ENCODE measurements at regions not wholly inside any gene's neighbourhood (a gene's known extent, or its start where the extent isn't known, plus 50 kb on each side); places are given as distances from the start of the nearest gene placed in this dataset.

DNA sequence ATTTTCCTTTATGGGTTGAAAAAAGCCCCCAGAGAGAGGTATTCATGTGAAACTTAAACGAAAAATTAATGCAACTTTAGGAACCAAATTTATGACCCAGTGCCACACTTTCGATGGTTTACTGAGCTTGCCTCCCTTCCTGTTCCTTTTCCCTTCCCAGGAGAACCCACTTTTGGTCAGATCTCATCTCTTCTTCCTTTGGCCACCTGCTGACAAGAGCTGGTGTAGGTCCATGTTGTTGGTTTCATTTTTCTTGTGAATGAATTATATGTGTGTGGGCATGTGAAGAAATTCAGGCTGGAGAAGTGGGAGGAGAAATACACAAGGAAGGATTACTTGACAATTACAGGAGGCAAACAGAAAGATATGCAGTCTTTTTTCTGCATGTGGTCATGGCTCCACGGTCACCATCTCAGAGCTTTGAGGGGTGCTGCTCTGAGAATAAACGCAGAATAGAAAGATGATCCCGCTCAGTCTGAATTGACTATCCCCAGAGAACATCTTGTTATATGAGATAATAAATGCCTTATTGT is 111.3 kb upstream of the TCF4 start (continued):
- TF ChIP-seq, protein P1, sequence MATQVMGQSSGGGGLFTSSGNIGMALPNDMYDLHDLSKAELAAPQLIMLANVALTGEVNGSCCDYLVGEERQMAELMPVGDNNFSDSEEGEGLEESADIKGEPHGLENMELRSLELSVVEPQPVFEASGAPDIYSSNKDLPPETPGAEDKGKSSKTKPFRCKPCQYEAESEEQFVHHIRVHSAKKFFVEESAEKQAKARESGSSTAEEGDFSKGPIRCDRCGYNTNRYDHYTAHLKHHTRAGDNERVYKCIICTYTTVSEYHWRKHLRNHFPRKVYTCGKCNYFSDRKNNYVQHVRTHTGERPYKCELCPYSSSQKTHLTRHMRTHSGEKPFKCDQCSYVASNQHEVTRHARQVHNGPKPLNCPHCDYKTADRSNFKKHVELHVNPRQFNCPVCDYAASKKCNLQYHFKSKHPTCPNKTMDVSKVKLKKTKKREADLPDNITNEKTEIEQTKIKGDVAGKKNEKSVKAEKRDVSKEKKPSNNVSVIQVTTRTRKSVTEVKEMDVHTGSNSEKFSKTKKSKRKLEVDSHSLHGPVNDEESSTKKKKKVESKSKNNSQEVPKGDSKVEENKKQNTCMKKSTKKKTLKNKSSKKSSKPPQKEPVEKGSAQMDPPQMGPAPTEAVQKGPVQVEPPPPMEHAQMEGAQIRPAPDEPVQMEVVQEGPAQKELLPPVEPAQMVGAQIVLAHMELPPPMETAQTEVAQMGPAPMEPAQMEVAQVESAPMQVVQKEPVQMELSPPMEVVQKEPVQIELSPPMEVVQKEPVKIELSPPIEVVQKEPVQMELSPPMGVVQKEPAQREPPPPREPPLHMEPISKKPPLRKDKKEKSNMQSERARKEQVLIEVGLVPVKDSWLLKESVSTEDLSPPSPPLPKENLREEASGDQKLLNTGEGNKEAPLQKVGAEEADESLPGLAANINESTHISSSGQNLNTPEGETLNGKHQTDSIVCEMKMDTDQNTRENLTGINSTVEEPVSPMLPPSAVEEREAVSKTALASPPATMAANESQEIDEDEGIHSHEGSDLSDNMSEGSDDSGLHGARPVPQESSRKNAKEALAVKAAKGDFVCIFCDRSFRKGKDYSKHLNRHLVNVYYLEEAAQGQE (IDR thresholded peaks at IDR 0.05; ENCODE audit: low read depth, low read length), result no peak

- DNase-seq (ENCODE audit: low read depth, low spot score), result no peak
- Histone ChIP-seq H3K9me3 (replicated peaks; ENCODE audit: control insufficient read depth, insufficient read depth, low read length) (no peaks in the 10 kb centered on the region), H3K4me3 (no peak overlapping the region), H3K4me2 (ENCODE audit: control insufficient read depth, insufficient read depth) (no peak overlapping the region), H3K36me3 (ENCODE audit: control insufficient read depth in 2 of 2, insufficient read depth in 2 of 2, low read length in 1 of 2) (no peaks in the 10 kb centered on the region), H3K79me2 (ENCODE audit: control insufficient read depth, insufficient read depth, low read length) (no peaks in the 10 kb centered on the region), H3K27me3 (replicated peaks in 1 of 2; ENCODE audit: control insufficient read depth in 2 of 2, insufficient read depth in 2 of 2, low read length in 1 of 2) (no peaks in the 10 kb centered on the region), H4K20me1 (ENCODE audit: control insufficient read depth, insufficient read depth) (no peaks in the 10 kb centered on the region), H3K4me1 (ENCODE audit: control insufficient read depth, insufficient read depth, low read length) (no peaks in the 10 kb centered on the region), H2AFZ (ENCODE audit: control insufficient read depth, low read depth, low read length) (no peak overlapping the region), H3K27ac (ENCODE audit: control insufficient read depth, insufficient read depth) (no peak overlapping the region), H3K9ac (ENCODE audit: control insufficient read depth, insufficient read depth, low read length) (no peak overlapping the region)
- WGBS (ENCODE audit: insufficient coverage, insufficient replicate concordance, low lambda C conversion rate, missing lambda C conversion rate), result 2% methylated on average over 3 of the region's 3 CpGs
- SMC1A ChIA-PET (ENCODE audit: uncharacterized antibody, unreplicated experiment), result no interaction called here
- RAD21 ChIA-PET (ENCODE audit: unreplicated experiment), result no interaction called here
- in situ Hi-C loops (cut with MboI) (no loop called here), intact Hi-C loops (cut with micrococcal nuclease; ENCODE audit: unreplicated experiment) (no loop called here)
- BruUV-seq (replicated peaks), result no TSS peak
- POLR2A ChIA-PET, result no interaction called here
- CTCF ChIA-PET, result no interaction called here
- TF ChIP-seq TCF3 (IDR thresholded peaks at IDR 0.05; ENCODE audit: borderline replicate concordance, insufficient read depth, low read depth, low read length), result no peak
- no peak for FAIRE-seq
- ATAC-seq, result no peak
These were observed 108.8 kb upstream of the TCF4 start for GRCh38 chr18:55696811-55697210.

DNA sequence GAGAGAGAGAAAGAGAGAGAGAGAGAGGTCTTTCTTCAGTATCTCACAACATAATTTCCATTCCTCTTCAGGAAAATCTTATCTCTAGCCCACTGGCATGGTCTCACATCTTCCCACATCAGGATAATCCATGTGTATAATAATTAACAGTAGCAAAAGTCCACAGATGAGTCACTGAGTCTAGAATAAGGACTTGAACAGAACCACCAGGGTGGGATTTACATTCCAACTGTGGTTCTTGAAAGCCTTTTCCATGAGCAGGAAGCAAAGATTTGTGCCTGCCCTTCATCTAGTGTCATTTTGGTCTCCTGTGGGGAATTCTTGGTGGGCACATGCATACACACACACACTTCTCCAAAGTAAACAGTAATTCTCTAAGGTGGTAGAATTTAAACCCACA is 107.1 kb upstream of the TCF4 start:
- no peak for ATAC-seq
- Histone ChIP-seq H3K4me2 (ENCODE audit: control insufficient read depth, insufficient read depth) (no peak overlapping the region), H3K36me3 (ENCODE audit: control insufficient read depth in 2 of 2, insufficient read depth in 2 of 2, low read length in 1 of 2) (no peaks in the 10 kb centered on the region), H3K4me1 (ENCODE audit: control insufficient read depth, insufficient read depth, low read length) (no peaks in the 10 kb centered on the region), H3K27ac (ENCODE audit: control insufficient read depth, insufficient read depth) (no peak overlapping the region), H4K20me1 (ENCODE audit: control insufficient read depth, insufficient read depth) (no peaks in the 10 kb centered on the region), H3K4me3 (no peak overlapping the region), H3K79me2 (ENCODE audit: control insufficient read depth, insufficient read depth, low read length) (no peaks in the 10 kb centered on the region), H3K9ac (ENCODE audit: control insufficient read depth, insufficient read depth, low read length) (no peak overlapping the region), H3K9me3 (replicated peaks; ENCODE audit: control insufficient read depth, insufficient read depth, low read length) (no peaks in the 10 kb centered on the region), H3K27me3 (replicated peaks in 1 of 2; ENCODE audit: control insufficient read depth in 2 of 2, insufficient read depth in 2 of 2, low read length in 1 of 2) (no peaks in the 10 kb centered on the region), H2AFZ (ENCODE audit: control insufficient read depth, low read depth, low read length) (no peak overlapping the region)
- ChIA-PET SMC1A (ENCODE audit: uncharacterized antibody, unreplicated experiment) (no interaction called here), CTCF (no interaction called here), POLR2A (no interaction called here), RAD21 (ENCODE audit: unreplicated experiment) (no interaction called here)
- BruUV-seq (replicated peaks), result no TSS peak
- in situ Hi-C loops (cut with MboI) (no loop called here), intact Hi-C loops (cut with micrococcal nuclease; ENCODE audit: unreplicated experiment) (no loop called here)
- DNase-seq (ENCODE audit: low read depth, low spot score), result no peak
- FAIRE-seq, result no peak
- TF ChIP-seq TCF12 (IDR thresholded peaks at IDR 0.05; ENCODE audit: low read depth, low read length), result no peak
- TF ChIP-seq RELB (IDR thresholded peaks at IDR 0.05; ENCODE audit: low read depth), result no peak
- TF ChIP-seq, protein P2, sequence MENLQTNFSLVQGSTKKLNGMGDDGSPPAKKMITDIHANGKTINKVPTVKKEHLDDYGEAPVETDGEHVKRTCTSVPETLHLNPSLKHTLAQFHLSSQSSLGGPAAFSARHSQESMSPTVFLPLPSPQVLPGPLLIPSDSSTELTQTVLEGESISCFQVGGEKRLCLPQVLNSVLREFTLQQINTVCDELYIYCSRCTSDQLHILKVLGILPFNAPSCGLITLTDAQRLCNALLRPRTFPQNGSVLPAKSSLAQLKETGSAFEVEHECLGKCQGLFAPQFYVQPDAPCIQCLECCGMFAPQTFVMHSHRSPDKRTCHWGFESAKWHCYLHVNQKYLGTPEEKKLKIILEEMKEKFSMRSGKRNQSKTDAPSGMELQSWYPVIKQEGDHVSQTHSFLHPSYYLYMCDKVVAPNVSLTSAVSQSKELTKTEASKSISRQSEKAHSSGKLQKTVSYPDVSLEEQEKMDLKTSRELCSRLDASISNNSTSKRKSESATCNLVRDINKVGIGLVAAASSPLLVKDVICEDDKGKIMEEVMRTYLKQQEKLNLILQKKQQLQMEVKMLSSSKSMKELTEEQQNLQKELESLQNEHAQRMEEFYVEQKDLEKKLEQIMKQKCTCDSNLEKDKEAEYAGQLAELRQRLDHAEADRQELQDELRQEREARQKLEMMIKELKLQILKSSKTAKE (IDR thresholded peaks at IDR 0.05; ENCODE audit: low read depth, poor library complexity, severe bottlenecking), result no peak
- TF ChIP-seq NRF1 (conservative IDR thresholded peaks at IDR 0.05; ENCODE audit: low read depth, low read length), result no peak
- TF ChIP-seq CREM (IDR thresholded peaks at IDR 0.05; ENCODE audit: low read depth), result no peak
- TF ChIP-seq IKZF2 (IDR thresholded peaks at IDR 0.05), result no peak
- no peak for TF ChIP-seq NFXL1 (IDR thresholded peaks at IDR 0.05; ENCODE audit: borderline replicate concordance)
- no peak for TF ChIP-seq TBL1XR1 (IDR thresholded peaks at IDR 0.05; ENCODE audit: low read depth, low read length)
